OCI-LY7 (cell line): ENCODE measurements at regions not wholly inside any gene's neighbourhood (a gene's known extent, or its start where the extent isn't known, plus 50 kb on each side); places are given as distances from the start of the nearest gene placed in this dataset.

Experiments
- BruUV-seq: library from RNA; stranded (reverse); fragments of 400-500 nt; replicated peaks from 2 replicates; lab custom pipeline; 2021; lab: Mats Ljungman, UMichigan
- CTCF ChIA-PET: fragments of 300-600 bp; sonication (Branson Sonifier 250); formaldehyde crosslinking; loops from one replicate; lab custom pipeline; 2022; ENCODE audit warnings: antibody characterized with exemption; ENCODE audit not compliant: unreplicated experiment; lab: Charles Lee
- POLR2A ChIA-PET: fragments of 300-600 bp; sonication (Branson Sonifier 250); formaldehyde crosslinking; loops from one replicate; lab custom pipeline; 2022; ENCODE audit warnings: antibody characterized with exemption; lab: Charles Lee
- DNase-seq: peaks from one replicate; pipeline ENCODE4 v3.0.0-alpha.2; 2015; ENCODE audit warnings: low spot score
- H2AFZ ChIP-seq: fragments of 200-600 bp; sonication (generic), shearing (Covaris generic); 2 replicates; pipeline ENCODE4 v1.6.1; 2014; ENCODE audit warnings: mild to moderate bottlenecking, antibody characterized with exemption, low read length, moderate library complexity
- H3K27ac ChIP-seq: fragments of 200-600 bp; sonication (generic); 2 replicates; pipeline ENCODE4 v1.5.1; 2014; ENCODE audit warnings: mixed run types, low read depth, mild to moderate bottlenecking, moderate library complexity, low read length, inconsistent platforms; ENCODE audit not compliant: poor library complexity, severe bottlenecking
- H3K36me3 ChIP-seq: fragments of 200-600 bp; sonication (generic); 2 replicates; pipeline ENCODE4 v1.6.1; 2014; ENCODE audit warnings: mild to moderate bottlenecking, antibody characterized with exemption, low read length, moderate library complexity, mixed read lengths; ENCODE audit not compliant: insufficient read depth
- H3K4me1 ChIP-seq: fragments of 200-600 bp; sonication (generic); 2 replicates; pipeline ENCODE4 v1.5.1; 2014; ENCODE audit warnings: mild to moderate bottlenecking, low read length; ENCODE audit not compliant: insufficient read depth, poor library complexity, severe bottlenecking
- H3K4me2 ChIP-seq: fragments of 200-600 bp; sonication (generic); 2 replicates; pipeline ENCODE4 v1.6.1; 2014; ENCODE audit warnings: mild to moderate bottlenecking, low read length
- H3K4me3 ChIP-seq: fragments of 200-600 bp; sonication (generic); 2 replicates; pipeline ENCODE4 v1.5.1; 2014; ENCODE audit warnings: mild to moderate bottlenecking, low read depth, low read length; ENCODE audit not compliant: poor library complexity, severe bottlenecking
- H3K79me2 ChIP-seq: fragments of 200-600 bp; sonication (generic); 2 replicates; pipeline ENCODE4 v1.6.1; 2016; ENCODE audit warnings: low read depth, mild to moderate bottlenecking, low read length, moderate library complexity, mixed read lengths; ENCODE audit not compliant: insufficient read depth
- H3K9me2 ChIP-seq: fragments of 200-600 bp; sonication (generic); 2 replicates; pipeline ENCODE4 v1.6.1; 2016; ENCODE audit warnings: mild to moderate bottlenecking, low read length, mixed read lengths; ENCODE audit not compliant: insufficient read depth
- H3K9me3 ChIP-seq: fragments of 200-600 bp; sonication (generic); 2 replicates; pipeline ENCODE4 v1.6.1; 2014; ENCODE audit warnings: mild to moderate bottlenecking, mixed run types, low read length, mixed read lengths
- H4K20me1 ChIP-seq: fragments of 200-600 bp; sonication (generic); 2 replicates; pipeline ENCODE4 v1.6.1; 2014; ENCODE audit warnings: mild to moderate bottlenecking, antibody characterized with exemption, low read length, moderate library complexity, mixed read lengths; ENCODE audit not compliant: insufficient read depth
- EZH2phosphoT487 ChIP-seq: fragments of 200-600 bp; sonication (generic); IDR thresholded peaks from 2 replicates; pipeline ENCODE4 v1.6.1; 2018; ENCODE audit warnings: low read depth, borderline replicate concordance, mild to moderate bottlenecking, mixed run types, antibody characterized with exemption, low read length, moderate library complexity, mixed read lengths
- intact Hi-C: fragments of 100-400 bp; cut with micrococcal nuclease; formaldehyde crosslinking; loops from one replicate; pipeline ENCODE4 v1.10.0; 2022; ENCODE audit not compliant: unreplicated experiment
- TF ChIP-seq, protein P1 (sequence below): fragments of 200-600 bp; sonication (generic); conservative IDR thresholded peaks from 2 replicates; pipeline ENCODE4 v1.5.1; 2014; ENCODE audit warnings: mild to moderate bottlenecking, antibody characterized with exemption, low read length, moderate library complexity, mixed read lengths

DNA sequence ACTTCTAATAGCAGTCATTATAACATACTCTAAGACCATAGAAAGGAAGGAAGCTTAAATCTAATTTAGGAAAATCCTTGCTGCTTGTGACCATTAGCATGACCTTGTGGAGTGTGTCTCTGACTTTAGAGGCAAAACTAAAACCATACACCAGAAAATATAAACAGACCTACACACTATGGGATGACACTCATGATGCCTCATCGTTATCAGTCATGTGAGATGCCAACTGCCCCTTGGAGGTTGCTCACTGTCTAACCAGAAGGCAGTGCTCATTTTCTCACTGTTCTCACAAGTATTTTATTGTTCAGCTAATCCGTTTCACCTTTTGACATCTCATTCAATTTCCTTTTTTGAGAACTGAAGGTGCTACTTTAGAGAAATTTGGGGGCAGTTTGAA is 376.9 kb downstream of the RND3 start:
- BruUV-seq = no TSS peak
- POLR2A ChIA-PET = no interaction called here
- Histone ChIP-seq H3K4me2 (no peak overlapping the region), H3K9me2 (no peaks in the 10 kb centered on the region), H3K9me3 (no peaks in the 10 kb centered on the region), H3K4me3 (no peak overlapping the region), H3K79me2 (no peaks in the 10 kb centered on the region), H3K4me1 (no peaks in the 10 kb centered on the region), H3K27ac (no peak overlapping the region), H2AFZ (no peak overlapping the region), H4K20me1 (no peaks in the 10 kb centered on the region), H3K36me3 (no peaks in the 10 kb centered on the region)
- intact Hi-C loops = no loop called here
- CTCF ChIA-PET = no interaction called here
- TF ChIP-seq EZH2phosphoT487 = no peak
- TF ChIP-seq, protein P1, sequence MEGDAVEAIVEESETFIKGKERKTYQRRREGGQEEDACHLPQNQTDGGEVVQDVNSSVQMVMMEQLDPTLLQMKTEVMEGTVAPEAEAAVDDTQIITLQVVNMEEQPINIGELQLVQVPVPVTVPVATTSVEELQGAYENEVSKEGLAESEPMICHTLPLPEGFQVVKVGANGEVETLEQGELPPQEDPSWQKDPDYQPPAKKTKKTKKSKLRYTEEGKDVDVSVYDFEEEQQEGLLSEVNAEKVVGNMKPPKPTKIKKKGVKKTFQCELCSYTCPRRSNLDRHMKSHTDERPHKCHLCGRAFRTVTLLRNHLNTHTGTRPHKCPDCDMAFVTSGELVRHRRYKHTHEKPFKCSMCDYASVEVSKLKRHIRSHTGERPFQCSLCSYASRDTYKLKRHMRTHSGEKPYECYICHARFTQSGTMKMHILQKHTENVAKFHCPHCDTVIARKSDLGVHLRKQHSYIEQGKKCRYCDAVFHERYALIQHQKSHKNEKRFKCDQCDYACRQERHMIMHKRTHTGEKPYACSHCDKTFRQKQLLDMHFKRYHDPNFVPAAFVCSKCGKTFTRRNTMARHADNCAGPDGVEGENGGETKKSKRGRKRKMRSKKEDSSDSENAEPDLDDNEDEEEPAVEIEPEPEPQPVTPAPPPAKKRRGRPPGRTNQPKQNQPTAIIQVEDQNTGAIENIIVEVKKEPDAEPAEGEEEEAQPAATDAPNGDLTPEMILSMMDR = no peak
- DNase-seq = no peak

DNA sequence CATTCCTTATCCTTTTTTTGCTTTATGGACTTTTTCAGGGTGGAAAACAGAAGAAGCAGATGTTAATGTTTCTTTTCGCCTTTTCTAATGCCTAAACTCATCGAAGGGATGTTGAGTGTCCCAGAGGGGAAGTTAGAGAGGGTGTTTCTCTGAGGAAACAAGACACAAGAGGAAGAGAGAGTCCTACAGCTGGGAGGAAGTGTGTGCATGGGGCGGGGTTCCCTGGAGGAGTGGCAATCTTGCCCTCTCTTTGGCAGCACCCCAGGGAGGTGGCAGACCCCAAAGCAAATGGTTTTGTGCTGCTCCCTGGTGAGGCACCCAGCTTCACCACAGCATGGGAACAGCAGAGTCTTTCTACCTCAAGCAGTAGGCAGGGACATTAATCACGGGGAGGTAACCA is 377.6 kb downstream of the RND3 start:
- intact Hi-C loops = no loop called here
- no peak for DNase-seq
- Histone ChIP-seq H3K9me2 (no peaks in the 10 kb centered on the region), H3K36me3 (no peaks in the 10 kb centered on the region), H3K79me2 (no peaks in the 10 kb centered on the region), H3K4me1 (no peaks in the 10 kb centered on the region), H3K9me3 (no peaks in the 10 kb centered on the region), H3K4me3 (no peak overlapping the region), H3K27ac (no peak overlapping the region), H3K4me2 (no peak overlapping the region), H2AFZ (no peak overlapping the region), H4K20me1 (no peaks in the 10 kb centered on the region)
- BruUV-seq = no TSS peak
- TF ChIP-seq, protein P1 = no peak
- no peak for TF ChIP-seq EZH2phosphoT487
- ChIA-PET CTCF (no interaction called here), POLR2A (no interaction called here)

DNA sequence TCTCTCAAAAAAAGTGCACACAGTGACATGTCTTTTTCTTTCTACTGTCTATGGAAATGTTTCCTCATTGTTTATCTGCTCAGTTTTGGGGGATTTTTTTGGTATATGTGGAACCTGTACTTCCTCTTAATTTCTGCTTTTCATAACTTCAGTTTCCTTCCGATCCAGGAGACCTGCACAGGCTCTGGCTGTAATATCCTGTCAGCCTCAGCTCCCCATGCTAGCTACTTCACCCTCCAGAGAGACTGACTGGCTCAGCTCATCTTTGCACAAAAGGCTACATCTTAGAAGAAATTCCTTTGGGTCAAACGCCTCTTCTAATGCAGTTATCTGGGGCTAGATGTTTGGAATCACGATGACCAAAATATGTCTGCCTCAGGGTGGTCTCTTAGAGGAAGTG is 378.4 kb downstream of the RND3 start:
- Histone ChIP-seq H2AFZ (no peak overlapping the region), H3K4me3 (no peak overlapping the region), H3K9me2 (no peaks in the 10 kb centered on the region), H3K79me2 (no peaks in the 10 kb centered on the region), H3K4me2 (no peak overlapping the region), H4K20me1 (no peaks in the 10 kb centered on the region), H3K9me3 (no peaks in the 10 kb centered on the region), H3K36me3 (no peaks in the 10 kb centered on the region), H3K4me1 (no peaks in the 10 kb centered on the region), H3K27ac (no peak overlapping the region)
- DNase-seq = no peak
- POLR2A ChIA-PET = interaction anchor here (1.1 kb wide), 1 partner anchor 12 kb away, joined by 3 read pairs; no protein-coding TSS in a partner anchor
- CTCF ChIA-PET = no interaction called here
- BruUV-seq = no TSS peak
- TF ChIP-seq, protein P1 = no peak
- no peak for TF ChIP-seq EZH2phosphoT487
- intact Hi-C loops = no loop called here
